ENCODE measurements at regions not wholly inside any gene's neighbourhood (a gene's known extent, or its start where the extent isn't known, plus 50 kb on each side); places are given as distances from the start of the nearest gene placed in this dataset.

DNA sequence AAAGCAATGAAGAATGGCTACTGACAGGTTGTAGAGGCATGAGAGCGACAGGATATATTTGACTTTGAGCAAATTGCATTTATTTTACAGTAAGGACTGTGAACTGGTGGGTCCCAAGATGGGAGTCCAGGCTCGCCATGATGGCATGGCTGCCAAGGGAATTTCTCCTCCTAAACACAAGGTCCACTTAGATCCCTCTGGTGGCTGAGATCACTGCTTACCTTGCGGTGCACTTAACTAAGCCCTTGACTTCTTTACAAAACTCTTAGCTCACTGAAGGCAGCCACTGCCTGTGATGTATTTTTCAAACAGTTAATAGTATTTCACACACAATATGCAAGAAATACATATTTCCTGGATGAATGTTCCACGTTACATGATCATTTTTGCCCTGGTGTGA, 50.3 kb upstream of the SORBS2 start:
- Histone ChIP-seq H3K36me3 (ENCODE audit: insufficient read depth, low read length) (no peaks in the 10 kb centered on the region), H3K27me3 (ENCODE audit: insufficient read depth, low read length) (no peaks in the 10 kb centered on the region), H3K9me3 (ENCODE audit: low read length) (peaks cover 2% of the 10 kb centered on the region)

DNA sequence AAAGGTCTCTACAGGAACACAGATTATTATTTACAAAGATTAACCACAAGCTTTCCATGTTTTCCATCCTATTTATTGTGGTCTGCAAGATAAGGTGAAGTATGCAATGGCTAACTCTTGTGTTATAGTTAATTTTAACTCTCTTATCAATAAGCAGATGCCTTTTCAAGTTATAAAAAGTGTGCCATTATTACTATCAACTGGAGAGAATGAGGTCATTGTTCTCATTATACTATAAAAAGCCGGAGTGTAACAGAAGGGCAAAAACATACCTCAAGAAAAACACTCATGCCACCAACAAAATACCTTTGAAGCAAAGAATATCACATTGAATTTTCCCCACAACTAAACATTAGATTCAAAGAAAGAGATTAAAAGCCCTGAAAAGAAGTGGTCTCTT, 52.0 kb upstream of the SORBS2 start:
- peaks cover 2% of the 10 kb centered on the region for H3K4me1 ChIP-seq (ENCODE audit: insufficient read depth, low read length)
- H3K9me3 ChIP-seq (ENCODE audit: low read length), result no peaks in the 10 kb centered on the region
- H3K4me3 ChIP-seq (ENCODE audit: low read length), result no peak overlapping the region
- H2AFZ ChIP-seq (ENCODE audit: low read depth, low read length), result no peak overlapping the region
- no peaks in the 10 kb centered on the region for H3K27me3 ChIP-seq (ENCODE audit: insufficient read depth, low read length)
- H3K36me3 ChIP-seq (ENCODE audit: insufficient read depth, low read length), result no peaks in the 10 kb centered on the region

More for the DNA sequence above, 50.3 kb upstream of the SORBS2 start:
- peaks cover 2% of the 10 kb centered on the region for H3K4me1 ChIP-seq (ENCODE audit: insufficient read depth, low read length)
- H3K4me3 ChIP-seq (ENCODE audit: low read length), result no peak overlapping the region
- no peak overlapping the region for H2AFZ ChIP-seq (ENCODE audit: low read depth, low read length)

DNA sequence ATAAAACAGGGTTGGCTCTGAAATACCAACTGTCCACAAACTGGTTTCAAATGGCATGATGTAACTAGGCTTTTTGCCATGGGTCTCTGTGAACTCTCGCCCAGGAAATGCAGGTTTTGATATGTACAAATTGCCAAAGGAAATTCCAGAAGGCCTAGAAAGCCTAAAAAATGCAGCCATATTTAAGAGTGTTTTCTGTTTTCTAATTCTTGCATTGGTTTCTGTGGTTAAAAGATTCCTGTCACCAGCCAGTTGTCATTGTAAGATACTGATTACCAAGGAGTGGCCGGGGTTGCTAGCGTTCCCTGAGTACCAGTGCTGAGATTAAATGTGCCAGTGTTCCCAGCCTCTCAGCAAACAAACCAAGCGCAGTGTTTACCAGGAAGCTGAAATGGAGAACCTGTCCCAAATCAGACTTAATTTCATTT, 53.9 kb upstream of the SORBS2 start:
- H3K36me3 ChIP-seq (ENCODE audit: insufficient read depth, low read length), result no peaks in the 10 kb centered on the region

DNA sequence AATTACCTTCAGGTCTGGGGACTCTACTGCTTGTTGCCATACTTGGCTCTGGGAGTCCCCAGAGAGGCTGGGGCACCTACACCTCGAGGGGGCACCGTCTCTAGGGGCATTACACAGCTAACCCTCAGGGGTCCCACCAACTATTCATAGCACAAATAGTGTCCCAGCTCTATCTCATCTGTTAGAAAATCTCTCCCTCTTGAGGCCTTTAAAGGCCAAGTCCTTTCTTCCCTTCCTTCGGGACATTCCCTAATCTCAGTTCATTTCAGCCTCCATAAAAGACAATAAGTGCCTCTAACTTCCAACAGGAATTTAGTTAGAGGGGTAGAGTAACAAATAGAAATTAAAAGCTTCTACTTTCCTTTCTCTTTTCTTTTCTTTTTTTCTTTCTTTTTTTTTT, 55.8 kb upstream of the SORBS2 start:
- H3K36me3 ChIP-seq (ENCODE audit: insufficient read depth, low read length), result no peaks in the 10 kb centered on the region
- peaks cover 21% of the 10 kb centered on the region for H3K4me1 ChIP-seq (ENCODE audit: insufficient read depth, low read length)
- no peaks in the 10 kb centered on the region for H3K9me3 ChIP-seq (ENCODE audit: low read length)
- H3K27me3 ChIP-seq (ENCODE audit: insufficient read depth, low read length), result no peaks in the 10 kb centered on the region
- H2AFZ ChIP-seq (ENCODE audit: low read depth, low read length), result no peak overlapping the region
- no peak overlapping the region for H3K4me3 ChIP-seq (ENCODE audit: low read length)

More for the DNA sequence above, 53.9 kb upstream of the SORBS2 start:
- Histone ChIP-seq H3K4me3 (ENCODE audit: low read length) (no peak overlapping the region), H3K27me3 (ENCODE audit: insufficient read depth, low read length) (no peaks in the 10 kb centered on the region), H3K9me3 (ENCODE audit: low read length) (no peaks in the 10 kb centered on the region), H3K4me1 (ENCODE audit: insufficient read depth, low read length) (peaks cover 21% of the 10 kb centered on the region), H2AFZ (ENCODE audit: low read depth, low read length) (no peak overlapping the region)

DNA sequence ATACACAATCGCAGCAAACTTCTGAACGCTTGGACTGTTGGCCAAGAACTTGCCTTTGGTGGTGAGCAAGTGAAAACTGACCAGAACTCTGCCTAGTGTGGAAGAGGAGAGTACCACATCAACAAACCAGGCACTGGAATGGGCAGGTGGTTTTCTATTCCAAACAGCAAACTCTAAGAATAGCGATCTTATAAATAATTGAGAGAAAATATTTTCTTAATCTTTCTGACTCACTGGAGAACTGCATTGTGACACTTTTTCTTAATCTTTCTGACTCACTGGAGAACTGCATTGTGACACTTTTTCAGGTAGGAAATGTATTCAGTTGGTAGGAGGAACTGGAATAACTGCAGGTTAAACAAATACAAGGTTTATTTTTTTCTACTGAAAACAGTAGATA, 57.0 kb upstream of the SORBS2 start:
- Histone ChIP-seq H3K36me3 (ENCODE audit: insufficient read depth, low read length) (no peaks in the 10 kb centered on the region), H3K9me3 (ENCODE audit: low read length) (no peaks in the 10 kb centered on the region), H2AFZ (ENCODE audit: low read depth, low read length) (no peak overlapping the region), H3K27me3 (ENCODE audit: insufficient read depth, low read length) (no peaks in the 10 kb centered on the region), H3K4me3 (ENCODE audit: low read length) (no peak overlapping the region), H3K4me1 (ENCODE audit: insufficient read depth, low read length) (peaks cover 21% of the 10 kb centered on the region)

DNA sequence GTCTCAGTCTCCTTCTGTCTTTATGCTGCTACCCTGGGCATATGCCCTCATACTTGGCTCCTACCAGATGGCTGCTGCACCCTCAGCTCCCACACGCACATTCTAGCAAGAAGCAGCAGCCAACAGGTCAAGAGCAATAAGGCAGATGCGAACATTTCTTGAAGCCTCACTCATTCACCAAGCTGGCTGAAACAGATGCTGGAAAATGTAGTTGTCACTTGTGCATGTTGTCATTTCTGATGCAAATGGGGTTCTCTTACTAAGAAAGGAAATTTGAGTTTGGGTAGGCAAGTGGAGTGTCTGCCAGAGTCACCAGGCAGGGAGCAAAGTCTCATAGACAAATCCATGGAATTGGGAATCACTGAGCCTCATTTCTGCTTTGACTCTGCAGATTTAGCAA, 57.4 kb upstream of the SORBS2 start:
- Histone ChIP-seq H3K9me3 (ENCODE audit: low read length) (no peaks in the 10 kb centered on the region), H3K4me1 (ENCODE audit: insufficient read depth, low read length) (peaks cover 21% of the 10 kb centered on the region), H3K4me3 (ENCODE audit: low read length) (no peak overlapping the region), H3K27me3 (ENCODE audit: insufficient read depth, low read length) (no peaks in the 10 kb centered on the region), H2AFZ (ENCODE audit: low read depth, low read length) (no peak overlapping the region), H3K36me3 (ENCODE audit: insufficient read depth, low read length) (no peaks in the 10 kb centered on the region)

DNA sequence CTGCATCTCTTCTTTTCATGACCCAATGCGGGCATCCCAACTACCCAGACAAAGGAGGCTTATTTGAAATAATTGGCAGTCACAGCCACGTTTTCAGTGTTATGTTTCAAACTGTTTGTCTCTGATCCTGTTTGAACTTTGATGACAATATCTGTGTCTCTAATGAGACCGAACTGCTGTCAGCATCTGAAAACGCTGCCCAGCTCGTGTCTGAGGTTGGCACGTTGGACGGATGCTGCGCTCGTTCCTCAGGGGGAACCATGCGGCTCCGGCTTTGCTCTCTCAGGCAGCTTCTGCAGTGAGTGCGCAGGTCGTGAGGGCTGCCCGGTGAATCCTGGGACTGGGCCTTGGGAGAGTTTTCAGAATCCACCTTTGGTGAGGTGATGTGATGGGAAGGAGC, 58.4 kb upstream of the SORBS2 start:
- H3K4me1 ChIP-seq (ENCODE audit: insufficient read depth, low read length), result peaks cover 21% of the 10 kb centered on the region
- H3K9me3 ChIP-seq (ENCODE audit: low read length), result no peaks in the 10 kb centered on the region
- H3K36me3 ChIP-seq (ENCODE audit: insufficient read depth, low read length), result no peaks in the 10 kb centered on the region
- no peak overlapping the region for H2AFZ ChIP-seq (ENCODE audit: low read depth, low read length)
- no peak overlapping the region for H3K4me3 ChIP-seq (ENCODE audit: low read length)
- no peaks in the 10 kb centered on the region for H3K27me3 ChIP-seq (ENCODE audit: insufficient read depth, low read length)

DNA sequence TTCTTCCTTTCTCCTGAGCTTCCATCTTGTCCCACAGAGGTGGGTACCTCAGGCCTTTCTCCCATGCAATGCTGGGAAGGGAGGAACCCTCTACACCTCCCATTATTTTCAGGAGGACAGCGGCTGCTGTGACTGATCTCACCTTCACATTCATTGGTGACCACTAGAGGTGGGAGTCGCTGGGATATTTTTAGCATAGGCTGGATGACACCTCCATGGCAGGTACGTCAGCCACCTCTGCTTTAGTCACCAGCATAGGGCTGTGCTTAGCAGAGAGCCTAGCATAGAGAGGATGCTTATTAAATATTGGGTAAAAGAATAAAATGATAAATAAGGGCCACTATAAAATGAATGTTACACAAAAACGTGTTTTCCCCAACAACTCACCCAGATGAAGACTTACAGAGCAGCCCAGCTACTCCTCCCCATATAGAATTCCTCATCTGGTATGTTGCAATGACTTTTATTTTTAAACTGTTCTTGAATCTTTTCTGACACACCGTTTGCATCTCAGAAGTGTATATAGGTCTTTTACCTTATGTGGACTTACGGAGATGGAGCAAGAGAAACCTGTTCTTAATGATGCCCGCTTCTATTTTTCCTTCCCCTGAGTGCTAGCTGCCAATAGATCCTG, 60.9 kb upstream of the SORBS2 start:
- peaks cover 21% of the 10 kb centered on the region for H3K4me1 ChIP-seq (ENCODE audit: insufficient read depth, low read length)
- no peaks in the 10 kb centered on the region for H3K36me3 ChIP-seq (ENCODE audit: insufficient read depth, low read length)
- H3K4me3 ChIP-seq (ENCODE audit: low read length), result no peak overlapping the region
- H2AFZ ChIP-seq (ENCODE audit: low read depth, low read length), result no peak overlapping the region
- no peaks in the 10 kb centered on the region for H3K27me3 ChIP-seq (ENCODE audit: insufficient read depth, low read length)
- no peaks in the 10 kb centered on the region for H3K9me3 ChIP-seq (ENCODE audit: low read length)

DNA sequence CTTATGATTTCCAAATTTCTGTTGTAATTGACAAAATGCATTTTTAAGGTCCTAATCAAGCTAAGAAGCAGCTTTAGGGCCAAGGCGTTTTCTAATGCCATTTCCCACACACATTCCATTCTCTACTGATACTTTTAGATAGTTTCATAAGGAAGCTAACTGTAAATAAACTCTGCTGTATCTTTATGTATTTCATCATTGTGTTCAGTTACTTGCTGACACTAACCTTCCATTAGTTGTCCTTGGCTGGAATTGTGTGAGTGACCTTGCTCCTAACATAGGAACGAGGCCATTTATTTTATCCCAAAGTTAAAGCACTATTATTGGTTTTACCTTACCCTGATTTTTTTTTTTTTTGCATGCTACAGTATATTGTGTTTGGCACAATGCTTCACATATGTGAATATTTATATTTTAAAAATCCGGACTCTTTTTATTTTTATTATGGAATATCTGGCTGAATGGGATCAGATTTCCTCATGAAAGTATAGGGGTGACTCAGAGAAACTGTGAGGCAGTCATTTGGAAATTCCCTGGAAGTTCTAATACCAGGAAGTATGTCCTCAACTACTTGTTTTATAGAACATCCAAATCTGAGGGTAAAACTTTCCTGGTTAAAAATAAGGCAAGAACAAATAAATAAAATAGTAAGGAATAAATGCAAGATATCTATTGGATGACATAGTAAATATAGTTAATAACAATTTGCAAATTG, 62.7 kb upstream of the SORBS2 start:
- H3K4me3 ChIP-seq (ENCODE audit: low read length), result no peak overlapping the region
- peaks cover 12% of the 10 kb centered on the region for H3K4me1 ChIP-seq (ENCODE audit: insufficient read depth, low read length)
- H2AFZ ChIP-seq (ENCODE audit: low read depth, low read length), result no peak overlapping the region

DNA sequence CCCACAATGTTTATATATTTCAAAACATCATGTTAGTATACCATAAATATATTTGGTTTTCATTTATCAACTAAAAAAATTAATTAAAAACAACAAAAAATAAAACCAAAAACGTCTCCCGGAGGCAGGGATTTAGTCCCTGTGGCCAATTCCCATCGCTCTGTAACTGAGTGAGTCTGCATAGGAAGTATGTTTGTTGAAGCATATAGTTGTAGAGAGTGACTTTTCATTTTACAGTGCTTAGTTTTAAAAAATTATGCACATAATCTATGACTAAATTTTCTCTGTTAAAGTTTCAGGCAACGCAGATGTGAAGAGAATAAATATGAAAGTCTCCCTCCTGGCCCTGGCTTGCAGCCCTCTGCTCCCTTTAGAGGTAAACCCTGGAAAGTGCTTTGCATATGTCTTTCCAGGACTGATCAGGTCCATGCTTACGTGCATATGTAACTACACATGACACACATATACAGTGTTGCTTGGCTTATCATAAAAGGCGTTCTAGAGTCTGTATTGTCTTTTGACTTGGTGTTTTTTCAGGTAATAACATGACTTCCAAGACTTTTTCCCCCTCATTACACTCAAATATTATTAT, 63.4 kb upstream of the SORBS2 start:
- no peak overlapping the region for H2AFZ ChIP-seq (ENCODE audit: low read depth, low read length)
- H3K36me3 ChIP-seq (ENCODE audit: insufficient read depth, low read length), result no peaks in the 10 kb centered on the region
- H3K9me3 ChIP-seq (ENCODE audit: low read length), result no peaks in the 10 kb centered on the region
- no peak overlapping the region for H3K4me3 ChIP-seq (ENCODE audit: low read length)
- no peaks in the 10 kb centered on the region for H3K27me3 ChIP-seq (ENCODE audit: insufficient read depth, low read length)
- peaks cover 5% of the 10 kb centered on the region for H3K4me1 ChIP-seq (ENCODE audit: insufficient read depth, low read length)

More for the DNA sequence above, 62.7 kb upstream of the SORBS2 start:
- Histone ChIP-seq H3K36me3 (ENCODE audit: insufficient read depth, low read length) (no peaks in the 10 kb centered on the region), H3K27me3 (ENCODE audit: insufficient read depth, low read length) (no peaks in the 10 kb centered on the region), H3K9me3 (ENCODE audit: low read length) (no peaks in the 10 kb centered on the region)

DNA sequence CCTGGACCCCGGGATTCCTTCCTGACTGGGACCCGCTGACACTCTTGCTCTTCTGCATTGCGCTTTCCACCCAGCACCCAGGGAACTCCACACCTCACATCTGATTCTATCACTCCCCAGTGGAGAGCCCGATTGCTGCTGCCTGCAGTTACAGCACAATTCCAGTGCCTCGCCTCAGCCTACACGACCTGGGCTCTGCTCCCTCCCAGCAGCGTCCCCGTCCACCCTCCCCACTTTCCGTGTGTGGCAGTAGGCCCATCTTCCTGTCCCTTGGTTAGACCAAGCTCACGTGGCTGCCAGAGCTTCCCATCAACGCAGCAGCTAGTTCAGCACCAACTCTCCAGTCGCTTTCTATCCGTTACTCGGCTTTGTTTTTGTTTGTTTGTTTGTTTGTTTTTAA, 66.6 kb upstream of the SORBS2 start:
- Histone ChIP-seq H3K4me1 (ENCODE audit: insufficient read depth, low read length) (no peaks in the 10 kb centered on the region), H3K4me3 (ENCODE audit: low read length) (no peak overlapping the region), H3K36me3 (ENCODE audit: insufficient read depth, low read length) (no peaks in the 10 kb centered on the region), H2AFZ (ENCODE audit: low read depth, low read length) (no peak overlapping the region), H3K9me3 (ENCODE audit: low read length) (no peaks in the 10 kb centered on the region), H3K27me3 (ENCODE audit: insufficient read depth, low read length) (no peaks in the 10 kb centered on the region)

DNA sequence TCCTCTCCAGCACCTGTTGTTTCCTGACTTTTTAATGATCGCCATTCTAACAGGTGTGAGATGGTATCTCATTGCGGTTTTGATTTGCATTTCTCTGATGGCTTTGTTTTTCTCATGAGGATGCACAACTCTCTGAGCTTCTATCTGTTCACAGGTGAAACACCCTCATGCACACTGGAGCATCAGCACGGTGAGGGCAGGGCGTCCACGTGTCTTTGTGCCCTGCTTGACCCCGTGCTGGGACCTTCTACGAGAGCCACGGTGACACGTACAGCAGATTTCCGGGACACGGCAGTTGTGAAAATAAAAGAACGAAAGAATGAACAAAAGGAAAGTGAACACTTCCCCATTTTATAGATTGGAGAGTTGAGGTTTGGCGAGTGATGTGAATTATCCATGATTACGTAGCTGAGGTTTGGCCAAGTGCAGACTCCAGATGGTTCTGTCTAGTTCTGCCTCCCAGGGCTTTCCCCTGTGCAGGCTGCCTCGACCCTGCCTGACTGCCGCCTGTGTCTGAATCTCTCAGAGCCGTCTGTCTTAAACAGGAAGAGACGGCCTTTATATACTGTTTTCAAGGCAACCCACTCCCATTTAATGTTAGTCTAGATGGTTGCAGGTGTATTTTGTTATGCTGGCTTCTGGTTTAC, 67.8 kb upstream of the SORBS2 start:
- Histone ChIP-seq H2AFZ (ENCODE audit: low read depth, low read length) (no peak overlapping the region), H3K36me3 (ENCODE audit: insufficient read depth, low read length) (no peaks in the 10 kb centered on the region), H3K4me1 (ENCODE audit: insufficient read depth, low read length) (no peaks in the 10 kb centered on the region), H3K27me3 (ENCODE audit: insufficient read depth, low read length) (no peaks in the 10 kb centered on the region), H3K4me3 (ENCODE audit: low read length) (no peak overlapping the region), H3K9me3 (ENCODE audit: low read length) (no peaks in the 10 kb centered on the region)

DNA sequence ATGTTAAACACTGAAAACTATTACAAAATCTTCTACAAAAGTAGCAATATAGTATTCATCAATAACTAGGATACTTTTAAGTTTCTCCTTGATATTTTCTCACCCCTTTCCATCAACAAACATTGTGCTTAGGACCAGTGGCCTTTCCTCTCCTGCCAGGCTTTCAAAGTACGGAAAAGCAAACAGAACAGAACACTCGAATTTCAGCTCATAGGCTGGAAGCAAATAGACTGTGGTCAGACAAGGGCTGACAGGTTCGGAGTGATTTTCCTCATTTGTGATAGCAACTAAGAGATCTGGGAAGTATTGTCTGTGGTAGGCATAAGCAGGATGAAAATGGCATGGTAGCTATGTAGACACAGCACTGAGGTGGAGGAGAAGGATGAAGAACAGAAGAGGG, 68.6 kb upstream of the SORBS2 start:
- Histone ChIP-seq H3K27me3 (ENCODE audit: insufficient read depth, low read length) (no peaks in the 10 kb centered on the region), H3K36me3 (ENCODE audit: insufficient read depth, low read length) (no peaks in the 10 kb centered on the region), H3K4me1 (ENCODE audit: insufficient read depth, low read length) (no peaks in the 10 kb centered on the region), H2AFZ (ENCODE audit: low read depth, low read length) (no peak overlapping the region), H3K4me3 (ENCODE audit: low read length) (no peak overlapping the region), H3K9me3 (ENCODE audit: low read length) (no peaks in the 10 kb centered on the region)
